ENCODE measurements at regions not wholly inside any gene's neighbourhood (a gene's known extent, or its start where the extent isn't known, plus 50 kb on each side); places are given as distances from the start of the nearest gene placed in this dataset.
"Not testable (repeated sequence)": the region's sequence is repeated elsewhere in the genome, so short reads cannot be mapped to it uniquely, and the experiment has no call there.

DNA sequence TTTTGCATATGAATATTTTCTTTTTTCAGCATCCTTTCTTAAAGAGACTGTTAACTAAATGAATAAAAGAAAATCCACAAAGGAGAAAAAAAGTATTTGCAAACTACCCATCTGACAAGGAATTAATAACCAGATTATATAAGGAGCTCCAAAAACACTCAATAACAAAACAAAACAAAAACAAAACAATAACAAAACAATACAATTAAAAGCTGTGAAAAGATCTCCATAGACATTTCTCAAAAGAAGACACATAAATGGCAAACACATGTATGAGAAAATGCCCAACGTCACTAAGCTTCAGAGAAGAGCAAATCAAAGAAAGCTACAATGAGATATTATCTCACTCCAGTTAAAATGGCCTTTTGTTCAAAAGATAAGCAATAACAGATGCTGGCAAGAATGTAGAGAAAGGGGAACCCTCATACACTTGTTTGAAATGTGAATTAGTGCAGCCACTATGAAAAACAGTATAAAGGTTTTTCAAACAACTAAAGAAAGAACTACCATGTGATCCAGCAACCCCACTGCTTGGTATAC lies 1310.0 kb upstream of the EYS start:
- H3K4me3 Mint-ChIP-seq, result no peak overlapping the region

DNA sequence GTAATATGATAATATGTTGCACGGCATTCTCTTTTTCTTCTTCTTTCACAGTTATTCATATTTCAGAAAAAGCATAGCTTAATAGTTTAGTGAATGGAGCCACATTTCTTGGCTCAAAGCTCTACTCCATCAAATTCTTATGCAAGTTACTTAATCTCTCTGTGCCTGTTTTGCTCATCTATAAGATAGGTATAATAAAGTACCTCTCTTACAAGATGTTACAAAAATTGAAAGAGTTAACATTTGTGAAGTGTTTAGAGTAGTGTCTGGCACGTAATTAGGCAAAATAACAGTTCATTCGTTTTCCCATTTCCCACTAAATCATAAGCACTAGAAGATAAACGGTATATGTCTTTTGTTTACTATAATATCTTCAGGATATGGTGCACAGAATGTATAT lies 1304.4 kb upstream of the EYS start:
- H3K4me3 Mint-ChIP-seq, result no peak overlapping the region
- no peak overlapping the region for H3K27ac Mint-ChIP-seq
- H3K9me3 Mint-ChIP-seq, result no peaks in the 10 kb centered on the region
- H3K27me3 Mint-ChIP-seq (ENCODE audit: low read depth), result no peaks in the 10 kb centered on the region
- TF ChIP-seq, protein P1, sequence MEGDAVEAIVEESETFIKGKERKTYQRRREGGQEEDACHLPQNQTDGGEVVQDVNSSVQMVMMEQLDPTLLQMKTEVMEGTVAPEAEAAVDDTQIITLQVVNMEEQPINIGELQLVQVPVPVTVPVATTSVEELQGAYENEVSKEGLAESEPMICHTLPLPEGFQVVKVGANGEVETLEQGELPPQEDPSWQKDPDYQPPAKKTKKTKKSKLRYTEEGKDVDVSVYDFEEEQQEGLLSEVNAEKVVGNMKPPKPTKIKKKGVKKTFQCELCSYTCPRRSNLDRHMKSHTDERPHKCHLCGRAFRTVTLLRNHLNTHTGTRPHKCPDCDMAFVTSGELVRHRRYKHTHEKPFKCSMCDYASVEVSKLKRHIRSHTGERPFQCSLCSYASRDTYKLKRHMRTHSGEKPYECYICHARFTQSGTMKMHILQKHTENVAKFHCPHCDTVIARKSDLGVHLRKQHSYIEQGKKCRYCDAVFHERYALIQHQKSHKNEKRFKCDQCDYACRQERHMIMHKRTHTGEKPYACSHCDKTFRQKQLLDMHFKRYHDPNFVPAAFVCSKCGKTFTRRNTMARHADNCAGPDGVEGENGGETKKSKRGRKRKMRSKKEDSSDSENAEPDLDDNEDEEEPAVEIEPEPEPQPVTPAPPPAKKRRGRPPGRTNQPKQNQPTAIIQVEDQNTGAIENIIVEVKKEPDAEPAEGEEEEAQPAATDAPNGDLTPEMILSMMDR (IDR thresholded peaks at IDR 0.05; ENCODE audit: unreplicated experiment in 3 of 3), result no peak
- no peaks in the 10 kb centered on the region for H3K36me3 Mint-ChIP-seq (ENCODE audit: low read depth)
- no peaks in the 10 kb centered on the region for H3K4me1 Mint-ChIP-seq

More for the DNA sequence above, 1310.0 kb upstream of the EYS start:
- H3K27me3 Mint-ChIP-seq (ENCODE audit: low read depth), result no peaks in the 10 kb centered on the region
- TF ChIP-seq, protein P1 (IDR thresholded peaks at IDR 0.05; ENCODE audit: unreplicated experiment in 3 of 3), result no peak
- no peaks in the 10 kb centered on the region for H3K4me1 Mint-ChIP-seq
- no peak overlapping the region for H3K27ac Mint-ChIP-seq
- no peaks in the 10 kb centered on the region for H3K36me3 Mint-ChIP-seq (ENCODE audit: low read depth)
- peaks cover 3% of the 10 kb centered on the region for H3K9me3 Mint-ChIP-seq

DNA sequence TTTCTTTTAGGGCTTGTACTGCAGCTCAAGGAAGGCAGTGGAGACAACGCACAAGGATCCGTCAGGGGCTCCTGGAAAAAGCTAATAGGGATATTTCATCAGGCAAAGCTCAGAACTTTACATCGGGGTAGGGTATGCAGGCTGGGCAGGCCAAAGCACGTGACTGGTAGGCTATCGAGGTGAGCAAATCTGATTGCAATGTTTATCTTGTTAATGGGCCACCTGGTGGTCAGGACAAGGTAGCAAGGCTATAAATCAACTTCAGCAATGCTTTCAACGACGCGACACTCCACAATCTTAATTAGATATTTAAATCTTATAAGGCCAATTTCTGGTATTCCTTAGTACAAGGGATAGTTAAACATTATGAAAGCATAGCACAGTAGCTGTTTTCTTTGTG lies 1302.8 kb upstream of the EYS start:
- Mint-ChIP-seq H3K27ac (no peak overlapping the region), H3K27me3 (ENCODE audit: low read depth) (no peaks in the 10 kb centered on the region), H3K36me3 (ENCODE audit: low read depth) (no peaks in the 10 kb centered on the region), H3K9me3 (no peaks in the 10 kb centered on the region), H3K4me1 (no peaks in the 10 kb centered on the region), H3K4me3 (no peak overlapping the region)
- TF ChIP-seq, protein P1 (IDR thresholded peaks at IDR 0.05; ENCODE audit: unreplicated experiment in 3 of 3), result no peak

DNA sequence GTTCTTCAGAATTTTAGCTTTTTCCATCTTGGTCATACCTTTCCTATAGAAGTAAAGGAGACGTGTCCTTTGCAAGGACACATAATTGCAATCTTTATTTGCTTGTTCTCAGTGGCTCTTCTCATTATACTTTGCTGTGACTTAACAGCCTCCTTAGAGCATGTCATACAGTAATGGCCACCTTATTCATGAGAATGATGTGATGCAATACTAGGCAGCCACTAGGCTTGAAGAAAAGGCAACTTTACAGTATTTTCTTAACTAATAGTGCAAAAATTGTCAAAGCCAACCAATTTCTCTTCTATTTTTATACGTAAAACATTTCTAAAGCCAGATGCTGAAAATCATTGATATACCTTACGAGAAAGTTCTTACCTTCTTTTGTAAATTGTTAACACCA lies 1296.8 kb upstream of the EYS start:
- Mint-ChIP-seq H3K4me1 (no peaks in the 10 kb centered on the region), H3K27ac (no peak overlapping the region), H3K27me3 (ENCODE audit: low read depth) (no peaks in the 10 kb centered on the region), H3K36me3 (ENCODE audit: low read depth) (no peaks in the 10 kb centered on the region), H3K9me3 (no peaks in the 10 kb centered on the region), H3K4me3 (no peak overlapping the region)
- TF ChIP-seq, protein P1 (IDR thresholded peaks at IDR 0.05; ENCODE audit: unreplicated experiment in 3 of 3), result no peak

DNA sequence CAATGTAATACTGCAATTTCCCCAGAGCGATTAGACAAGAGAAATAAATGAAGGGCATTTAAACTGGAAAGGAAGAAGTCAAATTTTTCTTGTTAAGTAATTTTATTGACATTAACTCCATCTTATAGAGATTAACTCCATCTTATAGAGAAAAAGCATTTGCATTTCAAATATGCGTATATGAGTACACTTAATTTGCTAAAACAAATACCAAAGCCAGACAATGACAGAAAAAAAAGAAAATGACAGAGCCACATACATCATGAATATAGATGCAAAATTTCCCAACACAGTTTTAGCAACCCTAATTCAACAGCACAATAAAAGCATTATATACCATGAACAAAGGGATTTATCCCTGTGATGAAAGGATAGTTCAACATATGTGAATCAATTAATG lies 1293.1 kb upstream of the EYS start:
- H3K9me3 Mint-ChIP-seq, result no peaks in the 10 kb centered on the region
- H3K27me3 Mint-ChIP-seq (ENCODE audit: low read depth), result no peaks in the 10 kb centered on the region
- H3K4me1 Mint-ChIP-seq, result no peaks in the 10 kb centered on the region
- no peak overlapping the region for H3K27ac Mint-ChIP-seq
- TF ChIP-seq, protein P1 (IDR thresholded peaks at IDR 0.05; ENCODE audit: unreplicated experiment in 3 of 3), result no peak
- H3K36me3 Mint-ChIP-seq (ENCODE audit: low read depth), result no peaks in the 10 kb centered on the region
- H3K4me3 Mint-ChIP-seq, result no peak overlapping the region

DNA sequence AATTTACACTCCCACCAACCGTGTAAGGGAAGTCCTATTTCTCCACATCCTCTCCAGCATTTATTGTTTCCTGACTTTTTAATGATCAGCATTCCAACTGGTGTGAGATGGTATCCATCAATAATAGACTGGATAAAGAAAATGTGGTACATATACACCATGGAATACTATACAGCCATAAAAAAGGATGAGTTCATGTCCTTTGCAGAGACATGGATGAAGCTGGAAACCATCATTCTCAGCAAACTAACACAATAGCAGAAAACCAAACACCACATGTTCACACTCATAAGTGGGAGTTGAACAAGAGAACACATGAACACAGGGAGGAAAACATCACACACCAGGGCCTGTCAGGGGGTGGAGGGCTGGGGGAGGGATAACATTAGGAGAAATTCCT lies 1290.6 kb upstream of the EYS start:
- not testable (repeated sequence) for H3K27ac Mint-ChIP-seq; H3K27me3 Mint-ChIP-seq (ENCODE audit: low read depth); H3K9me3 Mint-ChIP-seq; H3K36me3 Mint-ChIP-seq (ENCODE audit: low read depth); H3K4me3 Mint-ChIP-seq; H3K4me1 Mint-ChIP-seq

Measured in nephron (organoid).